SU-DHL-6 (cell line): ENCODE measurements at regions not wholly inside any gene's neighbourhood (a gene's known extent, or its start where the extent isn't known, plus 50 kb on each side); places are given as distances from the start of the nearest gene placed in this dataset.

Experiments
- H2AFZ ChIP-seq: fragments of 200-600 bp; sonication (generic); 2 replicates; pipeline ENCODE4 v1.6.1; 2014; ENCODE audit warnings: low read depth, mild to moderate bottlenecking, moderate library complexity, mixed read lengths, antibody characterized with exemption, low read length; ENCODE audit not compliant: severe bottlenecking
- H3F3A ChIP-seq: fragments of 200-600 bp; shearing (Covaris generic); 2 replicates; pipeline ENCODE4 v1.6.0; 2016; ENCODE audit warnings: antibody characterized with exemption, mild to moderate bottlenecking; ENCODE audit not compliant: insufficient read depth
- H3K27ac ChIP-seq: fragments of 200-600 bp; sonication (generic); 2 replicates; pipeline ENCODE4 v1.5.1; 2016; ENCODE audit warnings: low read depth, mild to moderate bottlenecking, low read length, moderate library complexity, mixed read lengths
- H3K27me3 ChIP-seq: fragments of 200-600 bp; sonication (generic), shearing (Covaris generic); 2 replicates; pipeline ENCODE4 v1.6.0; 2014; ENCODE audit warnings: mild to moderate bottlenecking, low read length
- H3K36me3 ChIP-seq: fragments of 200-600 bp; sonication (generic); 2 replicates; pipeline ENCODE4 v1.6.1; 2014; ENCODE audit warnings: mild to moderate bottlenecking, low read length, mixed read lengths
- H3K4me2 ChIP-seq: fragments of 300-600, 200-600 bp; shearing (Covaris generic), sonication (generic); 2 replicates; pipeline ENCODE4 v1.6.0; 2014; ENCODE audit warnings: low read length, low read depth, mild to moderate bottlenecking; ENCODE audit not compliant: poor library complexity, severe bottlenecking
- H3K4me3 ChIP-seq: fragments of 200-600 bp; sonication (generic); 2 replicates; pipeline ENCODE4 v1.5.1; 2014; ENCODE audit warnings: antibody characterized with exemption, low read length, mild to moderate bottlenecking, mixed read lengths; ENCODE audit not compliant: insufficient read depth, poor library complexity, severe bottlenecking
- H3K79me2 ChIP-seq: fragments of 200-600 bp; sonication (generic); 2 replicates; pipeline ENCODE4 v1.6.1; 2014; ENCODE audit warnings: mild to moderate bottlenecking, low read length, moderate library complexity; ENCODE audit not compliant: insufficient read depth
- H3K9ac ChIP-seq: fragments of 200-600 bp; sonication (generic); 2 replicates; pipeline ENCODE4 v1.7.0; 2014; ENCODE audit warnings: mild to moderate bottlenecking, low read length
- H3K9me2 ChIP-seq: fragments of 200-600 bp; sonication (generic); replicated peaks from 2 replicates; pipeline ENCODE4 v1.6.1; 2014; ENCODE audit warnings: low read length; ENCODE audit not compliant: insufficient read depth
- H3K9me3 ChIP-seq: fragments of 200-600 bp; sonication (generic); 2 replicates; pipeline ENCODE4 v1.6.1; 2014; ENCODE audit warnings: low read length, mixed read lengths; ENCODE audit not compliant: insufficient read depth
- H4K20me1 ChIP-seq: fragments of 200-600 bp; sonication (generic); 2 replicates; pipeline ENCODE4 v1.6.1; 2014; ENCODE audit warnings: low read depth, mild to moderate bottlenecking, antibody characterized with exemption, low read length, moderate library complexity, mixed read lengths
- CTCF ChIP-seq: fragments of 200-600 bp; sonication (generic); IDR thresholded peaks from one replicate; pipeline ENCODE4 v1.5.1; 2017; ENCODE audit warnings: antibody characterized with exemption, mild to moderate bottlenecking, low read length, moderate library complexity; ENCODE audit not compliant: insufficient read depth, poor library complexity, severe bottlenecking
- EZH2phosphoT487 ChIP-seq: fragments of 200-600 bp; sonication (generic), shearing (Covaris generic); conservative IDR thresholded peaks from 2 replicates; pipeline ENCODE4 v1.6.1; 2018; ENCODE audit warnings: mild to moderate bottlenecking, antibody characterized with exemption, low read length, moderate library complexity, mixed read lengths

DNA sequence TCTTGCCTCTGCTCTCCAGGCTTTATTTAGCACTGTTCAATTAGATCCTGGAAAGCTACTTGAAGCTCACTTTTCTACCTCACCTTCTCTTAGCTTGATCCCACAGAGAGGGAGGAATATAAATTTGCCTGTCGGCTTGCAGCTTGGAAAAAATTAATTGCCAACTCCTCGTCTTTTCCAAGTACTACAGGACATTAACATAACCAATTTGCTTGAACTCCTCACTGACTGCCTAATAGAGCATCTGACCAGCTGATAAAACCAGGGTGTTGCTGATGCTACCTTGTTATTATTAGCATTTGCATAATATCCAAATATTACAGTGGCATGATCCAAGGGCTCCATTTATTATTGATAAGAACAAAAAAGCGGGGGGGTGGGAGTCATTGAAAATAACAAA, 561.8 kb downstream of the MCTP2 start:
- H3K4me3 ChIP-seq, result no peak overlapping the region
- no peaks in the 10 kb centered on the region for H3K79me2 ChIP-seq
- H3K36me3 ChIP-seq, result no peaks in the 10 kb centered on the region
- no peaks in the 10 kb centered on the region for H3K27me3 ChIP-seq
- TF ChIP-seq CTCF (no peak), EZH2phosphoT487 (no peak)
- no peaks in the 10 kb centered on the region for H3F3A ChIP-seq
- no peaks in the 10 kb centered on the region for H4K20me1 ChIP-seq
- no peak overlapping the region for H3K4me2 ChIP-seq
- no peak overlapping the region for H2AFZ ChIP-seq
- H3K9me2 ChIP-seq, result no peaks in the 10 kb centered on the region
- H3K9ac ChIP-seq, result no peak overlapping the region
- no peaks in the 10 kb centered on the region for H3K9me3 ChIP-seq
- H3K27ac ChIP-seq, result no peak overlapping the region

- Histone ChIP-seq H3K79me2 (no peaks in the 10 kb centered on the region), H3K9ac (no peak overlapping the region), H4K20me1 (no peaks in the 10 kb centered on the region)
Observed at GRCh38 chr15:94793641-94794040, 562.3 kb downstream of the MCTP2 start.

DNA sequence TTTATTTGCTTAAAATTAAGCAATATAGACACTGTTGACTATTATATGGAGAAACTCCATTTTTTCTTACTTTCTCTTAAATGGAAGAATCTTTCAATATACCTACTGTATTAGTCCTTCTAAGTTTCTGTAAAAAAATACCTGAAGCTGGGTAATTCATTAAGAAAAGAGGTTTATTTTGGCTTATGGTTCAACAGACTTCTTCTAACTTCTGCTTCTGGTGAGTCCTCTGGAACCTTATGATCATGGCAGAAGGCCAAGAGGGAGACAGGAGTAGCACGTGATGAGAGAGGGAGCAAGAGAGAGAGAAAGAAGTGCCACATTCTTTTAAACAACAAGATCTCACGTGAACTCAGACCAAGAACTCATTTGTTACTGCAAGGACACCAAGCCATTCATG, 573.3 kb downstream of the MCTP2 start:
- Histone ChIP-seq H2AFZ (no peak overlapping the region), H3K4me3 (no peak overlapping the region), H3K27me3 (no peaks in the 10 kb centered on the region), H3K27ac (no peak overlapping the region), H3F3A (no peaks in the 10 kb centered on the region), H3K79me2 (no peaks in the 10 kb centered on the region), H3K9me2 (no peaks in the 10 kb centered on the region), H3K4me2 (no peak overlapping the region), H4K20me1 (no peaks in the 10 kb centered on the region), H3K9ac (no peak overlapping the region), H3K36me3 (no peaks in the 10 kb centered on the region), H3K9me3 (no peaks in the 10 kb centered on the region)
- TF ChIP-seq CTCF (no peak), EZH2phosphoT487 (no peak)

More at GRCh38 chr15:94793641-94794040, 562.3 kb downstream of the MCTP2 start:
- Histone ChIP-seq H3K9me2 (no peaks in the 10 kb centered on the region), H2AFZ (no peak overlapping the region), H3K27me3 (no peaks in the 10 kb centered on the region), H3K4me2 (no peak overlapping the region), H3K9me3 (no peaks in the 10 kb centered on the region), H3F3A (no peaks in the 10 kb centered on the region), H3K4me3 (no peak overlapping the region), H3K27ac (no peak overlapping the region), H3K36me3 (no peaks in the 10 kb centered on the region)
- TF ChIP-seq EZH2phosphoT487 (no peak), CTCF (no peak)
